Activated naive CD8-positive, alpha-beta T cell treated with anti-CD3 and anti-CD28 coated beads, Interleukin-2, amount 10 ng/mL, durations not matched to agents 7 days and 5 days (primary cell): ENCODE measurements at regions not wholly inside any gene's neighbourhood (a gene's known extent, or its start where the extent isn't known, plus 50 kb on each side); places are given as distances from the start of the nearest gene placed in this dataset.

ENCODE experiments used
- ATAC-seq: fragments of 150-1000 bp; cut with Tn5 transposase; one replicate; pipeline ENCODE4 v1.10.0; 2021; ENCODE audit warnings: low read depth, moderate library complexity
- POLR2A ChIA-PET: fragments of 350-600 bp; sonication (Branson Sonifier 250); formaldehyde crosslinking; loops from one replicate; lab custom pipeline; 2021; ENCODE audit warnings: antibody characterized with exemption; lab: Charles Lee
- DNase-seq: peaks from one replicate; pipeline ENCODE4 v3.0.0; 2021
- H3K27ac Mint-ChIP-seq: one replicate; pipeline ENCODE4 v1.8.0; 2022; ENCODE audit warnings: mild to moderate bottlenecking, mixed read lengths
- H3K27me3 Mint-ChIP-seq: one replicate; pipeline ENCODE4 v1.8.0; 2022; ENCODE audit warnings: mild to moderate bottlenecking, moderate library complexity, mixed read lengths
- H3K36me3 Mint-ChIP-seq: one replicate; pipeline ENCODE4 v1.8.0; 2021; ENCODE audit warnings: mild to moderate bottlenecking, mixed read lengths
- H3K4me1 Mint-ChIP-seq: one replicate; pipeline ENCODE4 v1.8.0; 2021; ENCODE audit warnings: mixed read lengths
- H3K4me3 Mint-ChIP-seq: one replicate; pipeline ENCODE4 v1.8.0; 2022; ENCODE audit warnings: mild to moderate bottlenecking, moderate library complexity, mixed read lengths
- H3K9me3 Mint-ChIP-seq: one replicate; pipeline ENCODE4 v1.8.0; 2021; ENCODE audit warnings: mixed read lengths

GRCh38 chr15:59835776-59836175, 146.7 kb upstream of the BNIP2 start:
- Mint-ChIP-seq H3K36me3 (peaks cover 6% of the 10 kb centered on the region), H3K27me3 (no peaks in the 10 kb centered on the region), H3K9me3 (peaks cover 2% of the 10 kb centered on the region), H3K27ac (peak overlapping the region; percentile 34), H3K4me1 (peaks cover 58% of the 10 kb centered on the region), H3K4me3 (no peak overlapping the region)
- POLR2A ChIA-PET: no interaction called here
- ATAC-seq: no peak
- DNase-seq: no peak

GRCh38 chr15:59834528-59834927, 145.4 kb upstream of the BNIP2 start:
- ATAC-seq (no peak), DNase-seq (no peak)
- Mint-ChIP-seq H3K4me3 (no peak overlapping the region), H3K27ac (no peak overlapping the region), H3K9me3 (peaks cover 2% of the 10 kb centered on the region), H3K4me1 (peaks cover 47% of the 10 kb centered on the region), H3K27me3 (no peaks in the 10 kb centered on the region), H3K36me3 (peaks cover 6% of the 10 kb centered on the region)
- POLR2A ChIA-PET: no interaction called here

- Mint-ChIP-seq H3K9me3 (peaks cover 2% of the 10 kb centered on the region), H3K27me3 (no peaks in the 10 kb centered on the region), H3K4me1 (peaks cover 39% of the 10 kb centered on the region), H3K4me3 (no peak overlapping the region), H3K27ac (no peak overlapping the region), H3K36me3 (peaks cover 6% of the 10 kb centered on the region)
- ATAC-seq (no peak), DNase-seq (no peak)
- POLR2A ChIA-PET: no interaction called here
These were observed 144.2 kb upstream of the BNIP2 start for GRCh38 chr15:59833366-59833765.

- Mint-ChIP-seq H3K27ac (no peak overlapping the region), H3K36me3 (no peaks in the 10 kb centered on the region), H3K9me3 (no peaks in the 10 kb centered on the region), H3K4me3 (no peak overlapping the region), H3K27me3 (peaks cover 3% of the 10 kb centered on the region), H3K4me1 (peaks cover 22% of the 10 kb centered on the region)
- POLR2A ChIA-PET: interaction anchor here (0.7 kb wide), 1 partner anchor 1103 kb away, joined by 4 read pairs; no protein-coding TSS in a partner anchor
- no peak for DNase-seq
- ATAC-seq: no peak
These were observed 141.8 kb upstream of the BNIP2 start for GRCh38 chr15:59830873-59831272.

- peaks cover 15% of the 10 kb centered on the region for H3K4me1 Mint-ChIP-seq
- ATAC-seq: no peak
- no peak overlapping the region for H3K27ac Mint-ChIP-seq
- DNase-seq: no peak
- H3K36me3 Mint-ChIP-seq: no peaks in the 10 kb centered on the region
- no peak overlapping the region for H3K4me3 Mint-ChIP-seq
- H3K27me3 Mint-ChIP-seq: peaks cover 3% of the 10 kb centered on the region
- POLR2A ChIA-PET: no interaction called here
- no peaks in the 10 kb centered on the region for H3K9me3 Mint-ChIP-seq
These were observed 141.0 kb upstream of the BNIP2 start for GRCh38 chr15:59830098-59830497.

GRCh38 chr15:59828861-59829260, 139.7 kb upstream of the BNIP2 start:
- Mint-ChIP-seq H3K9me3 (peaks cover 2% of the 10 kb centered on the region), H3K36me3 (no peaks in the 10 kb centered on the region), H3K4me1 (peaks cover 7% of the 10 kb centered on the region), H3K27ac (no peak overlapping the region), H3K27me3 (peaks cover 3% of the 10 kb centered on the region), H3K4me3 (no peak overlapping the region)
- no peak for DNase-seq
- ATAC-seq: no peak
- POLR2A ChIA-PET: no interaction called here

- ATAC-seq (no peak), DNase-seq (no peak)
- POLR2A ChIA-PET: no interaction called here
- H3K9me3 Mint-ChIP-seq: peaks cover 2% of the 10 kb centered on the region
- peaks cover 3% of the 10 kb centered on the region for H3K27me3 Mint-ChIP-seq
- H3K4me1 Mint-ChIP-seq: peaks cover 2% of the 10 kb centered on the region
- H3K4me3 Mint-ChIP-seq: no peak overlapping the region
- no peaks in the 10 kb centered on the region for H3K36me3 Mint-ChIP-seq
- no peak overlapping the region for H3K27ac Mint-ChIP-seq
These were observed 139.1 kb upstream of the BNIP2 start for GRCh38 chr15:59828263-59828662.

GRCh38 chr15:59825901-59826300, 136.8 kb upstream of the BNIP2 start:
- no peak for ATAC-seq
- H3K27me3 Mint-ChIP-seq: peaks cover 5% of the 10 kb centered on the region
- no peaks in the 10 kb centered on the region for H3K4me1 Mint-ChIP-seq
- H3K4me3 Mint-ChIP-seq: no peak overlapping the region
- H3K36me3 Mint-ChIP-seq: no peaks in the 10 kb centered on the region
- POLR2A ChIA-PET: no interaction called here
- peaks cover 3% of the 10 kb centered on the region for H3K9me3 Mint-ChIP-seq
- no peak overlapping the region for H3K27ac Mint-ChIP-seq
- DNase-seq: no peak

- ATAC-seq (no peak), DNase-seq (no peak)
- POLR2A ChIA-PET: no interaction called here
- no peak overlapping the region for H3K27ac Mint-ChIP-seq
- H3K4me1 Mint-ChIP-seq: peaks cover 4% of the 10 kb centered on the region
- peaks cover 4% of the 10 kb centered on the region for H3K27me3 Mint-ChIP-seq
- H3K36me3 Mint-ChIP-seq: peaks cover 3% of the 10 kb centered on the region
- H3K9me3 Mint-ChIP-seq: peaks cover 3% of the 10 kb centered on the region
- H3K4me3 Mint-ChIP-seq: no peak overlapping the region
These were observed 132.2 kb upstream of the BNIP2 start for GRCh38 chr15:59821286-59821685.

GRCh38 chr15:59819092-59819491, 130.0 kb upstream of the BNIP2 start:
- H3K27ac Mint-ChIP-seq: no peak overlapping the region
- peaks cover 4% of the 10 kb centered on the region for H3K27me3 Mint-ChIP-seq
- POLR2A ChIA-PET: no interaction called here
- DNase-seq: no peak
- peaks cover 1% of the 10 kb centered on the region for H3K9me3 Mint-ChIP-seq
- H3K36me3 Mint-ChIP-seq: peaks cover 3% of the 10 kb centered on the region
- peaks cover 12% of the 10 kb centered on the region for H3K4me1 Mint-ChIP-seq
- no peak overlapping the region for H3K4me3 Mint-ChIP-seq
- ATAC-seq: no peak

- POLR2A ChIA-PET: no interaction called here
- DNase-seq (no peak), ATAC-seq (no peak)
- Mint-ChIP-seq H3K27ac (no peak overlapping the region), H3K4me3 (no peak overlapping the region), H3K27me3 (peaks cover 4% of the 10 kb centered on the region), H3K36me3 (peaks cover 3% of the 10 kb centered on the region), H3K4me1 (peaks cover 16% of the 10 kb centered on the region), H3K9me3 (peaks cover 1% of the 10 kb centered on the region)
These were observed 129.2 kb upstream of the BNIP2 start for GRCh38 chr15:59818336-59818735.

GRCh38 chr15:59817834-59818233, 128.7 kb upstream of the BNIP2 start:
- Mint-ChIP-seq H3K27ac (no peak overlapping the region), H3K4me1 (peaks cover 21% of the 10 kb centered on the region), H3K36me3 (peaks cover 5% of the 10 kb centered on the region), H3K4me3 (no peak overlapping the region), H3K9me3 (peaks cover 1% of the 10 kb centered on the region), H3K27me3 (peaks cover 2% of the 10 kb centered on the region)
- POLR2A ChIA-PET: no interaction called here
- ATAC-seq (no peak), DNase-seq (no peak)

GRCh38 chr15:59817053-59817452, 127.9 kb upstream of the BNIP2 start:
- H3K4me3 Mint-ChIP-seq: no peak overlapping the region
- POLR2A ChIA-PET: no interaction called here
- peaks cover 2% of the 10 kb centered on the region for H3K27me3 Mint-ChIP-seq

GRCh38 chr15:59814409-59814808, 125.3 kb upstream of the BNIP2 start:
- POLR2A ChIA-PET: interaction anchor here (3.0 kb wide), 1 partner anchor 11 kb away, joined by 12 read pairs; no protein-coding TSS in a partner anchor
- ATAC-seq: peak; percentile 81
- peak; percentile 45 for DNase-seq
- Mint-ChIP-seq H3K27ac (peak overlapping the region; percentile 77), H3K4me1 (peaks cover 18% of the 10 kb centered on the region), H3K27me3 (peaks cover 5% of the 10 kb centered on the region), H3K36me3 (peaks cover 2% of the 10 kb centered on the region), H3K9me3 (no peaks in the 10 kb centered on the region), H3K4me3 (peak overlapping the region; percentile 22)

More at GRCh38 chr15:59817053-59817452, 127.9 kb upstream of the BNIP2 start:
- H3K27ac Mint-ChIP-seq: no peak overlapping the region
- H3K9me3 Mint-ChIP-seq: peaks cover 1% of the 10 kb centered on the region
- DNase-seq: no peak
- no peak for ATAC-seq
- peaks cover 5% of the 10 kb centered on the region for H3K36me3 Mint-ChIP-seq
- H3K4me1 Mint-ChIP-seq: peaks cover 22% of the 10 kb centered on the region
